ENCODE measurements at regions not wholly inside any gene's neighbourhood (a gene's known extent, or its start where the extent isn't known, plus 50 kb on each side); places are given as distances from the start of the nearest gene placed in this dataset.

GRCh38 chr3:72327008-72327407 is 521.2 kb downstream of the SHQ1 start:
- H3K4me2 ChIP-seq, result no peak overlapping the region
- H3K27ac ChIP-seq (ENCODE audit: low read depth), result no peak overlapping the region
- no peaks in the 10 kb centered on the region for H3K9me3 Mint-ChIP-seq
- H3K27me3 Mint-ChIP-seq (ENCODE audit: insufficient read depth, low read depth, poor library complexity), result peaks cover 2% of the 10 kb centered on the region
- no peaks in the 10 kb centered on the region for H3K27me3 ChIP-seq (ENCODE audit: insufficient read depth)
- H3K9me2 ChIP-seq (ENCODE audit: insufficient read depth), result 0 out of 2 replicates have a peak, but pooled peaks cover 9% of the 10 kb centered on the region
- H3K4me1 ChIP-seq (ENCODE audit: insufficient read depth), result peaks cover 14% of the 10 kb centered on the region
- H3K36me3 ChIP-seq (ENCODE audit: insufficient read depth), result no peaks in the 10 kb centered on the region
- no peak overlapping the region for H2AFZ ChIP-seq
- no peak overlapping the region for H3K4me3 ChIP-seq
- no peak overlapping the region for H3K27ac Mint-ChIP-seq
- no peak for DNase-seq (ENCODE audit: low spot score)
- no peaks in the 10 kb centered on the region for H3F3A ChIP-seq (replicated peaks; ENCODE audit: low read depth)
- no peaks in the 10 kb centered on the region for H4K20me1 ChIP-seq (replicated peaks; ENCODE audit: insufficient read depth)
- H3K36me3 Mint-ChIP-seq (ENCODE audit: low read depth), result no peaks in the 10 kb centered on the region; the same call in 2 of the 3 replicates
- ATAC-seq, result no peak
- H3K4me3 Mint-ChIP-seq, result no peak overlapping the region
- H3K79me2 ChIP-seq (replicated peaks; ENCODE audit: insufficient read depth), result no peaks in the 10 kb centered on the region
- no peak for TF ChIP-seq NANOG (IDR thresholded peaks at IDR 0.05; ENCODE audit: borderline replicate concordance)
- TF ChIP-seq POLR2AphosphoS5 (IDR thresholded peaks at IDR 0.05; ENCODE audit: low read depth), result no peak
- no peak for TF ChIP-seq REST (IDR thresholded peaks at IDR 0.05; ENCODE audit: unreplicated experiment)
- TF ChIP-seq CREB1 (CRISPR knock-in tag; IDR thresholded peaks at IDR 0.05; ENCODE audit: low read depth), result no peak
- TF ChIP-seq EZH2 (IDR thresholded peaks at IDR 0.05; ENCODE audit: low read depth, unreplicated experiment), result no peak
- no peak for TF ChIP-seq ETS1 (IDR thresholded peaks at IDR 0.05)
- TF ChIP-seq STAT1 (IDR thresholded peaks at IDR 0.05; ENCODE audit: unreplicated experiment), result no peak
- no peak for TF ChIP-seq CTCF (conservative IDR thresholded peaks at IDR 0.05; ENCODE audit: low read depth in 2 of 2)
- TF ChIP-seq EZH2phosphoT487 (IDR thresholded peaks at IDR 0.05; ENCODE audit: unreplicated experiment), result no peak
- H3K4me1 Mint-ChIP-seq, result peaks cover 17% of the 10 kb centered on the region

- H3K36me3 ChIP-seq (ENCODE audit: insufficient read depth), result no peaks in the 10 kb centered on the region
- H3F3A ChIP-seq (replicated peaks; ENCODE audit: low read depth), result no peaks in the 10 kb centered on the region
- no peak overlapping the region for H3K27ac ChIP-seq (ENCODE audit: low read depth)
- H3K4me2 ChIP-seq, result no peak overlapping the region
- H3K9me2 ChIP-seq (ENCODE audit: insufficient read depth), result 0 out of 2 replicates have a peak, but pooled peaks cover 9% of the 10 kb centered on the region
- no peaks in the 10 kb centered on the region for H3K27me3 ChIP-seq (ENCODE audit: insufficient read depth)
- Mint-ChIP-seq H3K4me3 (no peak overlapping the region), H3K9me3 (no peaks in the 10 kb centered on the region), H3K27ac (no peak overlapping the region), H3K36me3 (ENCODE audit: low read depth) (no peaks in the 10 kb centered on the region; the same call in 2 of the 3 replicates), H3K27me3 (ENCODE audit: insufficient read depth, low read depth, poor library complexity) (peaks cover 3% of the 10 kb centered on the region), H3K4me1 (peaks cover 8% of the 10 kb centered on the region)
- H3K4me1 ChIP-seq (ENCODE audit: insufficient read depth), result peaks cover 9% of the 10 kb centered on the region
- no peaks in the 10 kb centered on the region for H3K79me2 ChIP-seq (replicated peaks; ENCODE audit: insufficient read depth)
- no peak overlapping the region for H3K4me3 ChIP-seq
- DNase-seq (ENCODE audit: low spot score) (no peak), ATAC-seq (no peak)
- no peaks in the 10 kb centered on the region for H4K20me1 ChIP-seq (replicated peaks; ENCODE audit: insufficient read depth)
- no peak overlapping the region for H2AFZ ChIP-seq
- TF ChIP-seq JUNB (IDR thresholded peaks at IDR 0.05; ENCODE audit: unreplicated experiment) (no peak), ZNF114 (CRISPR knock-in tag; IDR thresholded peaks at IDR 0.05) (no peak), STAT1 (IDR thresholded peaks at IDR 0.05; ENCODE audit: unreplicated experiment) (no peak), REST (IDR thresholded peaks at IDR 0.05; ENCODE audit: unreplicated experiment) (no peak), POLR2AphosphoS5 (IDR thresholded peaks at IDR 0.05; ENCODE audit: low read depth) (no peak), CREB1 (CRISPR knock-in tag; IDR thresholded peaks at IDR 0.05; ENCODE audit: low read depth) (no peak)
These were observed 523.9 kb downstream of the SHQ1 start for GRCh38 chr3:72324253-72324811.
